ENCODE measurements at regions not wholly inside any gene's neighbourhood (a gene's known extent, or its start where the extent isn't known, plus 50 kb on each side); places are given as distances from the start of the nearest gene placed in this dataset.

- no peak for TF ChIP-seq ZBTB49 (CRISPR knock-in tag; IDR thresholded peaks at IDR 0.05; ENCODE audit: borderline replicate concordance)
- TF ChIP-seq RFX3 (CRISPR knock-in tag; IDR thresholded peaks at IDR 0.05): no peak
- no peak for TF ChIP-seq ZBTB38 (CRISPR knock-in tag; IDR thresholded peaks at IDR 0.05)
- no peak for TF ChIP-seq HCFC1 (IDR thresholded peaks at IDR 0.05; ENCODE audit: low read depth, low read length)
- TF ChIP-seq SRY (CRISPR knock-in tag; IDR thresholded peaks at IDR 0.05): no peak
- no peak for TF ChIP-seq KDM3A (CRISPR knock-in tag; IDR thresholded peaks at IDR 0.05; ENCODE audit: low read depth)
Observed at GRCh38 chr11:26898799-26899198, 95.1 kb upstream of the FIBIN start (continued).

- no peak overlapping the region for H2AFZ ChIP-seq (ENCODE audit: low read length)
- no peaks in the 10 kb centered on the region for H3K27me3 ChIP-seq (ENCODE audit: control insufficient read depth in 1 of 2, insufficient read depth in 2 of 2, low read length in 2 of 2)
- no peaks in the 10 kb centered on the region for H3K79me2 ChIP-seq (ENCODE audit: insufficient read depth, low read length)
- ChIA-PET POLR2A (no interaction called here), CTCF (ENCODE audit: low intra/inter-chr PET ratio, low total read pairs) (no interaction called here)
- H3K36me3 ChIP-seq (replicated peaks in 1 of 2; ENCODE audit: control insufficient read depth in 1 of 2, insufficient read depth in 2 of 2, low read length in 2 of 2): no peaks in the 10 kb centered on the region
- no TSS peak for BruUV-seq (replicated peaks)
- in situ Hi-C loops (cut with HindIII; ENCODE audit: extremely low pct_ligation_motif_present, low pct_unique_long_range_greater_than_20kb): no loop called here
- DNase-seq (ENCODE audit: low spot score): no peak
- ATAC-seq: no peak
- TF ChIP-seq AKAP8 (CRISPR knock-in tag; IDR thresholded peaks at IDR 0.05) (no peak), ARID2 (CRISPR knock-in tag; IDR thresholded peaks at IDR 0.05; ENCODE audit: borderline replicate concordance) (no peak), EZH2 (conservative IDR thresholded peaks at IDR 0.05; ENCODE audit: low read depth, low read length) (no peak), CC2D1A (CRISPR knock-in tag; IDR thresholded peaks at IDR 0.05) (no peak), MBNL3 (CRISPR knock-in tag; conservative IDR thresholded peaks at IDR 0.05) (no peak), TBX3 (IDR thresholded peaks at IDR 0.05; ENCODE audit: borderline replicate concordance) (no peak), ZNF747 (CRISPR knock-in tag; IDR thresholded peaks at IDR 0.05; ENCODE audit: borderline replicate concordance) (no peak), ARID4A (CRISPR knock-in tag; IDR thresholded peaks at IDR 0.05; ENCODE audit: borderline replicate concordance) (no peak), ZNF496 (CRISPR knock-in tag; IDR thresholded peaks at IDR 0.05; ENCODE audit: insufficient replicate concordance) (no peak), RELA (CRISPR knock-in tag; IDR thresholded peaks at IDR 0.05) (no peak), TFAP4 (IDR thresholded peaks at IDR 0.05; ENCODE audit: borderline replicate concordance, low read depth) (no peak)
- H3K4me2 ChIP-seq (ENCODE audit: low read depth, low read length): no peak overlapping the region
- no peak overlapping the region for H3K9ac ChIP-seq (ENCODE audit: insufficient read depth, low read depth, low read length)
- no peak overlapping the region for H3K27ac ChIP-seq (ENCODE audit: extremely low read length, insufficient read depth, low read length)
- 0% methylated on average over 1 of the region's 1 CpG for WGBS (ENCODE audit: low lambda C conversion rate)
- H3K4me3 ChIP-seq (replicated peaks in 1 of 3; ENCODE audit: insufficient read depth in 1 of 3, low read depth in 2 of 3, low read length in 3 of 3): no peak overlapping the region
- intact Hi-C loops (cut with micrococcal nuclease; ENCODE audit: unreplicated experiment): no loop called here
- no peak for FAIRE-seq
- H4K20me1 ChIP-seq (ENCODE audit: insufficient read depth, low read length): no peaks in the 10 kb centered on the region
- H3K4me1 ChIP-seq (ENCODE audit: insufficient read depth, low read length): no peaks in the 10 kb centered on the region
- no peaks in the 10 kb centered on the region for H3K9me3 ChIP-seq (ENCODE audit: low read length)
Observed at GRCh38 chr11:26901162-26901561, 92.8 kb upstream of the FIBIN start.

Data from HepG2 (cell line).